HG03439 (cell line): ENCODE measurements at regions not wholly inside any gene's neighbourhood (a gene's known extent, or its start where the extent isn't known, plus 50 kb on each side); places are given as distances from the start of the nearest gene placed in this dataset.
"Not testable (repeated sequence)": the region's sequence is repeated elsewhere in the genome, so short reads cannot be mapped to it uniquely, and the experiment has no call there.

Experiments
- ATAC-seq: cut with Tn5 transposase; IDR thresholded peaks from one replicate; pipeline ENCODE4 v1.9.1; 2021; ENCODE audit warnings: mild to moderate bottlenecking, moderate library complexity; ENCODE audit not compliant: unreplicated experiment

DNA sequence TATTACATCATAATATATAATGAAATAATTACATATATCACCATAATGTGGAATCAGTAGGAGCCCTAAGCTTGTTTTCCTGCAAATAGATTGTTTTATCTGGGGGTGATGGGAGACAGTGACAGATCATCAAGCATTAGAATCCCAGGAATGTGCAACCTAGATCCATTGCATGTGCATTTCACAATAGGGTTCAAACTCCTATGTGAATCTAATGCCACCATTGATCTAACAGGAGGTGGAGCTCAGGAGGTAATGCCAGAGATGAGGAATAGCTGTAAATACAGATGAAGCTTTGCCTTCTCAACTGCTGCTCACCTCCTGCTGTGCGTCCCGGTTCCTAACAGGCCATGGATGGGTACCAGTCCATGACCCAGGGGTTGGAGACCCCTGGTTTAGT, 63.8 kb upstream of the CHORDC1 start:
- no peak for ATAC-seq

DNA sequence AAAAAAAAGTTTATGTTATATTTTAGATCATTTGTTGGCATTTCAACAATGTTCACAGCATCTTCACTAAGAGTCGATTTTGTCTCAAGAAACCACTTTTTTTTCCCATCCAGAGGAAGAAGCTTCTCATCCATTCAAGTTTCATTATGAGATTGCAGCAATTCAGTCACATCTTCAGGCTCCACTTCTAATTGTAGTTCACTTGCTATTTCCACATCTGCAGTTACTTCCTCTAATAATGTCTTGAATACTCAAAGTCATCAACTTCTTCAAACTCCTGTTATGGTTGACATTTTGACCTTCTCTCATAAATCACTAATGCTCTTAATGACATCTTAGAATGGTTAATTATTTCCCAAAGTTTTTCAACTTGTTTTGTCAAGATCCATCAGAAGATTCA, 61.3 kb upstream of the CHORDC1 start:
- no peak for ATAC-seq

DNA sequence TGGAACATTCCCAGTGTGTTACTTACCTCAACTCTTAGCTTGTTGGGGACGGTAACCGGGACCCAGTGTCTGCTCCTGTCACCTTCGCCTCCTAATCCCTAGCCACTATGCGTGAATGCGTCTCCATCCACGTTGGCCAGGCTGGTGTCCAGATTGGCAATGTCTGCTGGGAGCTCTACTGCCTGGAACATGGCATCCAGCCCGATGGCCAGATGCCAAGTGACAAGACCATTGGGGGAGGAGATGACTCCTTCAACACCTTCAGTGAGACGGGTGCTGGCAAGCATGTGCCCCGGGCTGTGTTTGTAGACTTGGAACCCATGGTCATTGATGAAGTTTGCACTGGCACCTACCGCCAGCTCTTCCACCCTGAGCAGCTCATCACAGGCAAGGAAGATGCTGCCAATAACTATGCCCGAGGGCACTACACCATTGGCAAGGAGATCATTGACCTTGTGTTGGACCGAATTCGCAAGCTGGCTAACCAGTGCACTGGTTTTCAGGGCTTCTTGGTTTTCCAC, 59.8 kb upstream of the CHORDC1 start:
- not testable (repeated sequence) for ATAC-seq

DNA sequence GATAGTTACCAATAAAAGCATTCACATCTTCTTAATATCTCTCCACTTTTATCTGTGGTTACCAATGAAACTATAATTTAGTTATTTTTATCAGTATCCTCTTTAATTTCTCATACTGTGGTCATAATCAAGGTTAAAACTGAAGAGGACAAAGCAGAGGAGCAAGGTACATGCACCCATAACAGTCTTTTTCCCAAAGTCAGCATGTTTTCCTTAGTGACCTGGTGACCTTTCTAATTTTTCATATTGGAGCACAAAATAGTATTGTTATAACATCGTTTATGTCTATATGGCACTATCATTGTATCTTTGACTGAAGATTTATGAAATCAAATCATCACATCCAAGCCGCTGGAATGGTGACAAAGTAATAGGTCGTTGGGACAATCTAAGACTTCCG, 51.5 kb upstream of the CHORDC1 start:
- ATAC-seq: no peak
